HepG2 (cell line): ENCODE measurements at regions not wholly inside any gene's neighbourhood (a gene's known extent, or its start where the extent isn't known, plus 50 kb on each side); places are given as distances from the start of the nearest gene placed in this dataset.

ENCODE experiments used
- ATAC-seq: fragments of 200-7000 bp; cut with Tn5 transposase; 3 replicates; pipeline ENCODE4 v1.9.1; 2020; ENCODE audit warnings: mild to moderate bottlenecking, moderate library complexity
- BruUV-seq: library from RNA; stranded (reverse); fragments of 400-500 nt; replicated peaks from 2 replicates; lab custom pipeline; 2021; lab: Mats Ljungman, UMichigan
- CTCF ChIA-PET: fragments of 300-600 bp; formaldehyde crosslinking; extraction: SDS; loops from one replicate; lab custom pipeline; 2021; ENCODE audit warnings: low total read pairs, inconsistent platforms, low intra/inter-chr PET ratio; lab: Yijun Ruan, JAX
- POLR2A ChIA-PET: fragments of 350-600 bp; sonication (Branson Sonifier 250); formaldehyde crosslinking; loops from one replicate; lab custom pipeline; 2020; ENCODE audit warnings: antibody characterized with exemption, inconsistent platforms; lab: Yijun Ruan, JAX
- DNase-seq: peaks from one replicate; pipeline ENCODE4 v3.0.0-alpha.2; 2015; ENCODE audit warnings: low spot score
- FAIRE-seq: peaks from 3 replicates; lab custom pipeline; 2011; peaks lifted over from hg19 to GRCh38; lab: Jason Lieb, UNC
- H2AFZ ChIP-seq: one replicate; pipeline ENCODE4 v1.6.1; 2011; ENCODE audit warnings: low read length, inconsistent platforms
- H3K27ac ChIP-seq: fragments of 300-600 bp; 3 replicates; pipeline ENCODE4 v1.8.0; 2011; ENCODE audit warnings: mixed run types, mild to moderate bottlenecking, mixed read lengths, low read length, inconsistent platforms; ENCODE audit not compliant: insufficient read depth; ENCODE audit errors: extremely low read length
- H3K27me3 ChIP-seq, 2 experiments: fragments of 200-600 bp in 1 of 2; 2 replicates in 1 of 2; 3 replicates in 1 of 2; pipeline versions ENCODE4 v1.6.0 to v1.8.0; 2011; ENCODE audit warnings: low read length in 2 of 2, mild to moderate bottlenecking in 2 of 2, moderate library complexity in 2 of 2, inconsistent platforms in 1 of 2; ENCODE audit not compliant: insufficient read depth in 2 of 2, control insufficient read depth in 1 of 2
- H3K36me3 ChIP-seq, 2 experiments: fragments of 200-600 bp in 1 of 2; replicated peaks in 1 of 2; 2 replicates in 1 of 2; 3 replicates in 1 of 2; pipeline versions ENCODE4 v1.5.1 to v1.8.0; 2011; ENCODE audit warnings: low read length in 2 of 2, inconsistent platforms in 1 of 2; ENCODE audit not compliant: insufficient read depth in 2 of 2, control insufficient read depth in 1 of 2
- H3K4me1 ChIP-seq: 2 replicates; pipeline ENCODE4 v1.5.1; 2012; ENCODE audit warnings: low read length, inconsistent platforms; ENCODE audit not compliant: insufficient read depth
- H3K4me2 ChIP-seq: 2 replicates; pipeline ENCODE4 v1.6.0; 2011; ENCODE audit warnings: low read depth, low read length, inconsistent platforms
- H3K4me3 ChIP-seq, 3 experiments: fragments of 200-600 bp in 1 of 3; sonication (generic), shearing (Covaris generic) in 1 of 3; replicated peaks in 1 of 3; 2 replicates each; pipeline ENCODE4 v1.5.1; 2011 to 2016; ENCODE audit warnings: low read length in 3 of 3, inconsistent platforms in 2 of 3, low read depth in 2 of 3, mild to moderate bottlenecking in 2 of 3, control low read depth in 1 of 3, mixed read lengths in 1 of 3; ENCODE audit not compliant: insufficient read depth in 1 of 3
- H3K79me2 ChIP-seq: one replicate; pipeline ENCODE4 v1.6.1; 2011; ENCODE audit warnings: low read length, inconsistent platforms; ENCODE audit not compliant: insufficient read depth
- H3K9ac ChIP-seq: 2 replicates; pipeline ENCODE4 v1.6.0; 2011; ENCODE audit warnings: mild to moderate bottlenecking, low read depth, low read length, inconsistent platforms; ENCODE audit not compliant: insufficient read depth
- H3K9me3 ChIP-seq: 2 replicates; pipeline ENCODE4 v1.5.1; 2012; ENCODE audit warnings: mild to moderate bottlenecking, low read length
- H4K20me1 ChIP-seq: 2 replicates; pipeline ENCODE4 v1.6.0; 2011; ENCODE audit warnings: inconsistent platforms, mild to moderate bottlenecking, low read length, moderate library complexity; ENCODE audit not compliant: insufficient read depth
- ELF3 ChIP-seq: IDR thresholded peaks from 2 replicates; pipeline ENCODE4 v1.6.1; 2016; ENCODE audit warnings: missing genetic modification reagents, missing compliant biosample characterization
- ETV6 ChIP-seq: sonication (generic); formaldehyde crosslinking; conservative IDR thresholded peaks from 2 replicates; pipeline ENCODE4 v1.4.0; 2020; ENCODE audit warnings: missing genetic modification reagents
- KAT7 ChIP-seq: IDR thresholded peaks from 2 replicates; pipeline ENCODE4 v1.6.1; 2018; ENCODE audit warnings: borderline replicate concordance, missing compliant biosample characterization
- MBD4 ChIP-seq: IDR thresholded peaks from 2 replicates; pipeline ENCODE4 v1.6.1; 2012; ENCODE audit warnings: low read length, inconsistent platforms, borderline replicate concordance
- MTA1 ChIP-seq: sonication (generic); formaldehyde crosslinking; IDR thresholded peaks from 2 replicates; pipeline ENCODE4 v1.4.0; 2020; ENCODE audit warnings: missing genetic modification reagents, mild to moderate bottlenecking, borderline replicate concordance
- RFX3 ChIP-seq: IDR thresholded peaks from 2 replicates; pipeline ENCODE4 v1.6.1; 2016; ENCODE audit warnings: missing biosample characterization, missing genetic modification reagents
- ZBTB4 ChIP-seq: sonication (generic); formaldehyde crosslinking; IDR thresholded peaks from 2 replicates; pipeline ENCODE4 v1.4.0; 2020; ENCODE audit warnings: missing genetic modification reagents, mild to moderate bottlenecking, borderline replicate concordance
- ZMAT5 ChIP-seq: sonication (generic); formaldehyde crosslinking; IDR thresholded peaks from 2 replicates; pipeline ENCODE4 v1.5.0; 2020; ENCODE audit warnings: mild to moderate bottlenecking, low read depth, missing genetic modification reagents, borderline replicate concordance
- ZNF33A ChIP-seq: sonication (generic); formaldehyde crosslinking; IDR thresholded peaks from 2 replicates; pipeline ENCODE4 v1.5.1; 2020; ENCODE audit warnings: missing genetic modification reagents, mild to moderate bottlenecking, moderate library complexity, borderline replicate concordance
- ZNF891 ChIP-seq: sonication (generic); formaldehyde crosslinking; IDR thresholded peaks from 2 replicates; pipeline ENCODE4 v1.5.0; 2020; ENCODE audit warnings: mild to moderate bottlenecking, missing genetic modification reagents
- WGBS: methylation state at CpG from one replicate; pipeline ENCODE4 v1.1.6; 2017; ENCODE audit warnings: low lambda C conversion rate; 5-methylcytosine and 5-hydroxymethylcytosine counted together
- in situ Hi-C: cut with HindIII; loops from 2 replicates; pipeline ENCODE4 v1.10.0; 2017; ENCODE audit warnings: low pct_unique_long_range_greater_than_20kb; ENCODE audit not compliant: extremely low pct_ligation_motif_present
- intact Hi-C: fragments of 100-400 bp; cut with micrococcal nuclease; formaldehyde crosslinking; loops from one replicate; pipeline ENCODE4 v1.10.0; 2022; ENCODE audit not compliant: unreplicated experiment
- TF ChIP-seq, protein P1 (sequence below): sonication (generic); formaldehyde crosslinking; IDR thresholded peaks from 2 replicates; pipeline ENCODE4 v1.5.1; 2020; ENCODE audit warnings: missing genetic modification reagents, mild to moderate bottlenecking, borderline replicate concordance

- H3K9ac ChIP-seq = no peak overlapping the region
- no peak overlapping the region for H3K4me3 ChIP-seq
- no peak for ATAC-seq
- WGBS = 8% methylated on average over 2 of the region's 2 CpGs
- H3K79me2 ChIP-seq = no peaks in the 10 kb centered on the region
- H3K9me3 ChIP-seq = no peaks in the 10 kb centered on the region
- TF ChIP-seq ZBTB4 (CRISPR knock-in tag) = no peak
- TF ChIP-seq ETV6 = no peak
- TF ChIP-seq ZMAT5 (CRISPR knock-in tag) = no peak
- TF ChIP-seq KAT7 (CRISPR knock-in tag) = no peak
- no peak overlapping the region for H2AFZ ChIP-seq
- FAIRE-seq = no peak
- in situ Hi-C loops = no loop called here
- intact Hi-C loops = no loop called here
- ChIA-PET POLR2A (no interaction called here), CTCF (no interaction called here)
- H3K27ac ChIP-seq = no peak overlapping the region
- H3K4me1 ChIP-seq = no peaks in the 10 kb centered on the region
- H4K20me1 ChIP-seq = no peaks in the 10 kb centered on the region
- H3K4me2 ChIP-seq = no peak overlapping the region
- no peaks in the 10 kb centered on the region for H3K27me3 ChIP-seq
- no peaks in the 10 kb centered on the region for H3K36me3 ChIP-seq
- no TSS peak for BruUV-seq
- no peak for DNase-seq
Observed at GRCh38 chr5:87877495-87877894, 391.1 kb downstream of the TMEM161B start.

- no peak for FAIRE-seq
- H2AFZ ChIP-seq = no peak overlapping the region
- no peak for TF ChIP-seq MBD4
- no peak for TF ChIP-seq ZNF33A (CRISPR knock-in tag)
- TF ChIP-seq, protein P1, sequence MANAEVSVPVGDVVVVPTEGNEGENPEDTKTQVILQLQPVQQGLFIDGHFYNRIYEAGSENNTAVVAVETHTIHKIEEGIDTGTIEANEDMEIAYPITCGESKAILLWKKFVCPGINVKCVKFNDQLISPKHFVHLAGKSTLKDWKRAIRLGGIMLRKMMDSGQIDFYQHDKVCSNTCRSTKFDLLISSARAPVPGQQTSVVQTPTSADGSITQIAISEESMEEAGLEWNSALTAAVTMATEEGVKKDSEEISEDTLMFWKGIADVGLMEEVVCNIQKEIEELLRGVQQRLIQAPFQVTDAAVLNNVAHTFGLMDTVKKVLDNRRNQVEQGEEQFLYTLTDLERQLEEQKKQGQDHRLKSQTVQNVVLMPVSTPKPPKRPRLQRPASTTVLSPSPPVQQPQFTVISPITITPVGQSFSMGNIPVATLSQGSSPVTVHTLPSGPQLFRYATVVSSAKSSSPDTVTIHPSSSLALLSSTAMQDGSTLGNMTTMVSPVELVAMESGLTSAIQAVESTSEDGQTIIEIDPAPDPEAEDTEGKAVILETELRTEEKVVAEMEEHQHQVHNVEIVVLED = no peak
- no peak for TF ChIP-seq ZNF891
- no peak for TF ChIP-seq MTA1
- no peak for TF ChIP-seq RFX3 (CRISPR knock-in tag)
- no peak for TF ChIP-seq ELF3
- no peaks in the 10 kb centered on the region for H4K20me1 ChIP-seq
- ATAC-seq = no peak
- no peaks in the 10 kb centered on the region for H3K79me2 ChIP-seq
- H3K36me3 ChIP-seq = no peaks in the 10 kb centered on the region
- 0% methylated on average over 1 of the region's 1 CpG for WGBS
- intact Hi-C loops = no loop called here
- POLR2A ChIA-PET = no interaction called here
- H3K27me3 ChIP-seq = no peaks in the 10 kb centered on the region
- in situ Hi-C loops = no loop called here
- BruUV-seq = no TSS peak
- DNase-seq = no peak
- no peak overlapping the region for H3K4me3 ChIP-seq
- H3K27ac ChIP-seq = no peak overlapping the region
- H3K9ac ChIP-seq = no peak overlapping the region
- H3K4me2 ChIP-seq = no peak overlapping the region
- no peaks in the 10 kb centered on the region for H3K9me3 ChIP-seq
- CTCF ChIA-PET = no interaction called here
- H3K4me1 ChIP-seq = no peaks in the 10 kb centered on the region
Observed at GRCh38 chr5:87877023-87877422, 391.6 kb downstream of the TMEM161B start.
